H1 (cell line): ENCODE measurements at regions not wholly inside any gene's neighbourhood (a gene's known extent, or its start where the extent isn't known, plus 50 kb on each side); places are given as distances from the start of the nearest gene placed in this dataset.

Source experiments
- BRCA1 ChIP-seq: IDR thresholded peaks from 2 replicates; pipeline ENCODE4 v1.6.1; 2012; ENCODE audit warnings: low read depth, low read length, improper control_type of control experiment
- CBX5 ChIP-seq: fragments of 300-800, 300-1000 bp; sonication (generic); IDR thresholded peaks from 2 replicates; pipeline ENCODE4 v1.7.1; 2016; ENCODE audit warnings: antibody characterized with exemption, low read length, low read depth
- CHD2 ChIP-seq: IDR thresholded peaks from 2 replicates; pipeline ENCODE4 v1.6.1; 2012; ENCODE audit warnings: low read length, improper control_type of control experiment
- EZH2 ChIP-seq: fragments of 200-600 bp; sonication (generic); IDR thresholded peaks from 2 replicates; pipeline ENCODE4 v1.7.1; 2012; ENCODE audit warnings: low read depth, mild to moderate bottlenecking, moderate library complexity, low read length, inconsistent platforms; ENCODE audit not compliant: severe bottlenecking
- MAFK ChIP-seq: IDR thresholded peaks from 2 replicates; pipeline ENCODE4 v1.6.1; 2012; ENCODE audit warnings: low read depth, mild to moderate bottlenecking, improper control_type of control experiment, low read length
- TF ChIP-seq, protein P1 (sequence below): fragments of 300-600 bp; sonication (generic); IDR thresholded peaks from 2 replicates; pipeline ENCODE4 v1.7.1; 2012; ENCODE audit warnings: low read length, moderate library complexity, mild to moderate bottlenecking, inconsistent platforms; ENCODE audit not compliant: insufficient replicate concordance
- TF ChIP-seq, protein P2 (sequence below), 3 experiments: IDR thresholded peaks; 1 replicate in 2 of 3; 2 replicates in 1 of 3; pipeline versions ENCODE4 v1.5.1 to v1.6.1; 2011; ENCODE audit warnings: low read length in 3 of 3, mild to moderate bottlenecking in 3 of 3, inconsistent platforms in 2 of 3, low read depth in 1 of 3, moderate library complexity in 1 of 3; ENCODE audit not compliant: insufficient read depth in 1 of 3; ENCODE audit errors: control extremely low read depth in 1 of 3

DNA sequence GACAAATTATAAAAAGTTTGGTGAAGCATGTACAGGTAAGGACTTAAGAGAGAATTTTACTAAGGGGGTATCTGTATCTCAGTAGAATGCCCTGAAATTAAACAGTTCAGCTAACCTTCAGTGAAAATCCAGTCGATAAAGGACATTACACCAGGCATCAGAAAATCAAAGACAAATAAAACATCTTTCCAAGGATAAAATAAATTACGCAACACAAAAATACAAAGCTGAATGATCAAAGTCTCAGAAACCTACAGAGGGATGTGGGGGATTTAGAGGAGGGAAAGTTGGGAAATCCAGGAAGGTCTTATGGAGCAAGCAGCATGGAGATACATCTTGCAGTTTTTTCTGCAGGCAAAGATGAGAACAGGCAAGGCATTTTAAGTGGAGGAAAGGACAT lies 384.1 kb downstream of the TNS1 start (continued):
- TF ChIP-seq, protein P1, sequence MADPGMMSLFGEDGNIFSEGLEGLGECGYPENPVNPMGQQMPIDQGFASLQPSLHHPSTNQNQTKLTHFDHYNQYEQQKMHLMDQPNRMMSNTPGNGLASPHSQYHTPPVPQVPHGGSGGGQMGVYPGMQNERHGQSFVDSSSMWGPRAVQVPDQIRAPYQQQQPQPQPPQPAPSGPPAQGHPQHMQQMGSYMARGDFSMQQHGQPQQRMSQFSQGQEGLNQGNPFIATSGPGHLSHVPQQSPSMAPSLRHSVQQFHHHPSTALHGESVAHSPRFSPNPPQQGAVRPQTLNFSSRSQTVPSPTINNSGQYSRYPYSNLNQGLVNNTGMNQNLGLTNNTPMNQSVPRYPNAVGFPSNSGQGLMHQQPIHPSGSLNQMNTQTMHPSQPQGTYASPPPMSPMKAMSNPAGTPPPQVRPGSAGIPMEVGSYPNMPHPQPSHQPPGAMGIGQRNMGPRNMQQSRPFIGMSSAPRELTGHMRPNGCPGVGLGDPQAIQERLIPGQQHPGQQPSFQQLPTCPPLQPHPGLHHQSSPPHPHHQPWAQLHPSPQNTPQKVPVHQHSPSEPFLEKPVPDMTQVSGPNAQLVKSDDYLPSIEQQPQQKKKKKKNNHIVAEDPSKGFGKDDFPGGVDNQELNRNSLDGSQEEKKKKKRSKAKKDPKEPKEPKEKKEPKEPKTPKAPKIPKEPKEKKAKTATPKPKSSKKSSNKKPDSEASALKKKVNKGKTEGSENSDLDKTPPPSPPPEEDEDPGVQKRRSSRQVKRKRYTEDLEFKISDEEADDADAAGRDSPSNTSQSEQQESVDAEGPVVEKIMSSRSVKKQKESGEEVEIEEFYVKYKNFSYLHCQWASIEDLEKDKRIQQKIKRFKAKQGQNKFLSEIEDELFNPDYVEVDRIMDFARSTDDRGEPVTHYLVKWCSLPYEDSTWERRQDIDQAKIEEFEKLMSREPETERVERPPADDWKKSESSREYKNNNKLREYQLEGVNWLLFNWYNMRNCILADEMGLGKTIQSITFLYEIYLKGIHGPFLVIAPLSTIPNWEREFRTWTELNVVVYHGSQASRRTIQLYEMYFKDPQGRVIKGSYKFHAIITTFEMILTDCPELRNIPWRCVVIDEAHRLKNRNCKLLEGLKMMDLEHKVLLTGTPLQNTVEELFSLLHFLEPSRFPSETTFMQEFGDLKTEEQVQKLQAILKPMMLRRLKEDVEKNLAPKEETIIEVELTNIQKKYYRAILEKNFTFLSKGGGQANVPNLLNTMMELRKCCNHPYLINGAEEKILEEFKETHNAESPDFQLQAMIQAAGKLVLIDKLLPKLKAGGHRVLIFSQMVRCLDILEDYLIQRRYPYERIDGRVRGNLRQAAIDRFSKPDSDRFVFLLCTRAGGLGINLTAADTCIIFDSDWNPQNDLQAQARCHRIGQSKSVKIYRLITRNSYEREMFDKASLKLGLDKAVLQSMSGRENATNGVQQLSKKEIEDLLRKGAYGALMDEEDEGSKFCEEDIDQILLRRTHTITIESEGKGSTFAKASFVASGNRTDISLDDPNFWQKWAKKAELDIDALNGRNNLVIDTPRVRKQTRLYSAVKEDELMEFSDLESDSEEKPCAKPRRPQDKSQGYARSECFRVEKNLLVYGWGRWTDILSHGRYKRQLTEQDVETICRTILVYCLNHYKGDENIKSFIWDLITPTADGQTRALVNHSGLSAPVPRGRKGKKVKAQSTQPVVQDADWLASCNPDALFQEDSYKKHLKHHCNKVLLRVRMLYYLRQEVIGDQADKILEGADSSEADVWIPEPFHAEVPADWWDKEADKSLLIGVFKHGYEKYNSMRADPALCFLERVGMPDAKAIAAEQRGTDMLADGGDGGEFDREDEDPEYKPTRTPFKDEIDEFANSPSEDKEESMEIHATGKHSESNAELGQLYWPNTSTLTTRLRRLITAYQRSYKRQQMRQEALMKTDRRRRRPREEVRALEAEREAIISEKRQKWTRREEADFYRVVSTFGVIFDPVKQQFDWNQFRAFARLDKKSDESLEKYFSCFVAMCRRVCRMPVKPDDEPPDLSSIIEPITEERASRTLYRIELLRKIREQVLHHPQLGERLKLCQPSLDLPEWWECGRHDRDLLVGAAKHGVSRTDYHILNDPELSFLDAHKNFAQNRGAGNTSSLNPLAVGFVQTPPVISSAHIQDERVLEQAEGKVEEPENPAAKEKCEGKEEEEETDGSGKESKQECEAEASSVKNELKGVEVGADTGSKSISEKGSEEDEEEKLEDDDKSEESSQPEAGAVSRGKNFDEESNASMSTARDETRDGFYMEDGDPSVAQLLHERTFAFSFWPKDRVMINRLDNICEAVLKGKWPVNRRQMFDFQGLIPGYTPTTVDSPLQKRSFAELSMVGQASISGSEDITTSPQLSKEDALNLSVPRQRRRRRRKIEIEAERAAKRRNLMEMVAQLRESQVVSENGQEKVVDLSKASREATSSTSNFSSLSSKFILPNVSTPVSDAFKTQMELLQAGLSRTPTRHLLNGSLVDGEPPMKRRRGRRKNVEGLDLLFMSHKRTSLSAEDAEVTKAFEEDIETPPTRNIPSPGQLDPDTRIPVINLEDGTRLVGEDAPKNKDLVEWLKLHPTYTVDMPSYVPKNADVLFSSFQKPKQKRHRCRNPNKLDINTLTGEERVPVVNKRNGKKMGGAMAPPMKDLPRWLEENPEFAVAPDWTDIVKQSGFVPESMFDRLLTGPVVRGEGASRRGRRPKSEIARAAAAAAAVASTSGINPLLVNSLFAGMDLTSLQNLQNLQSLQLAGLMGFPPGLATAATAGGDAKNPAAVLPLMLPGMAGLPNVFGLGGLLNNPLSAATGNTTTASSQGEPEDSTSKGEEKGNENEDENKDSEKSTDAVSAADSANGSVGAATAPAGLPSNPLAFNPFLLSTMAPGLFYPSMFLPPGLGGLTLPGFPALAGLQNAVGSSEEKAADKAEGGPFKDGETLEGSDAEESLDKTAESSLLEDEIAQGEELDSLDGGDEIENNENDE: no peak
- TF ChIP-seq MAFK: no peak
- no peak for TF ChIP-seq EZH2
- TF ChIP-seq BRCA1: no peak
- TF ChIP-seq, protein P2, sequence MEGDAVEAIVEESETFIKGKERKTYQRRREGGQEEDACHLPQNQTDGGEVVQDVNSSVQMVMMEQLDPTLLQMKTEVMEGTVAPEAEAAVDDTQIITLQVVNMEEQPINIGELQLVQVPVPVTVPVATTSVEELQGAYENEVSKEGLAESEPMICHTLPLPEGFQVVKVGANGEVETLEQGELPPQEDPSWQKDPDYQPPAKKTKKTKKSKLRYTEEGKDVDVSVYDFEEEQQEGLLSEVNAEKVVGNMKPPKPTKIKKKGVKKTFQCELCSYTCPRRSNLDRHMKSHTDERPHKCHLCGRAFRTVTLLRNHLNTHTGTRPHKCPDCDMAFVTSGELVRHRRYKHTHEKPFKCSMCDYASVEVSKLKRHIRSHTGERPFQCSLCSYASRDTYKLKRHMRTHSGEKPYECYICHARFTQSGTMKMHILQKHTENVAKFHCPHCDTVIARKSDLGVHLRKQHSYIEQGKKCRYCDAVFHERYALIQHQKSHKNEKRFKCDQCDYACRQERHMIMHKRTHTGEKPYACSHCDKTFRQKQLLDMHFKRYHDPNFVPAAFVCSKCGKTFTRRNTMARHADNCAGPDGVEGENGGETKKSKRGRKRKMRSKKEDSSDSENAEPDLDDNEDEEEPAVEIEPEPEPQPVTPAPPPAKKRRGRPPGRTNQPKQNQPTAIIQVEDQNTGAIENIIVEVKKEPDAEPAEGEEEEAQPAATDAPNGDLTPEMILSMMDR (IDR thresholded peaks at IDR 0.05; ENCODE audit: control extremely low read depth in 1 of 3, insufficient read depth in 1 of 3, low read depth in 1 of 3, low read length in 3 of 3): no peak
- TF ChIP-seq CHD2: no peak
- TF ChIP-seq CBX5: no peak
